ENCODE measurements at regions not wholly inside any gene's neighbourhood (a gene's known extent, or its start where the extent isn't known, plus 50 kb on each side); places are given as distances from the start of the nearest gene placed in this dataset.

DNA sequence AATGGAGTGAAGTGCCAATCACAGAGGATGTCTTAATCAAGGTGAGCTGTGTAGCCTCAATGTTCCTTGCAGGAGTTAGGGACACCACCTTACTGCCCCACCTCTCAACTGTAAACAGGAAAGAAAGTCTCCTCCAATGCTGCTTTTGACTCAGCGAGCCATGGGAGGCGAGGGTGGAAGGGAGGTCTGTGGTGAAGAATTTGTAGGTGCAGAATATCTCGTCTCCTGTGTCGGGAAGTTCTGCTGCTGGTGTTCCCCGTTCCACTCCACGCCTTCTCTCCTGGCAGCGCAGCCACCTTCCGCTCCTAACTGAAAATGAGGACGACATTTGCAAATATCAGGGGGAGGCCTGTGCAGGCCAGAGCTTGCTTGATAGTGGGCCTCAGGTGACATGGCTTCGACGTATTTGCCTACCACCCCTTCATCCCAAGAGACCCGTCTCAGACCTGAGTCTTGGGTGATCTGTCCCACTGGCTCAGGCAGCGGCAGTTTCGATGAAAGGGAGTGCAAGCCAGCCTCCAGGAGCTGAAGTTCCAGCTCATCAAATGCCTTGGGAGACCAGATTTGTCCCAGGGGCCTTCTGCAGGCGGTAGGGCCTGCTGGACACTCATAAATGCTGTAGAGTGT lies 368.3 kb upstream of the C1orf174 start:
- no peak for TF ChIP-seq CTCF (IDR thresholded peaks at IDR 0.05; ENCODE audit: extremely low read depth, insufficient read depth, missing control alignments)
- in situ Hi-C loops (cut with MboI; ENCODE audit: low pct_unique_long_range_greater_than_20kb, low sequenced_read_pairs, unreplicated experiment), result no loop called here
- DNase-seq (ENCODE audit: low spot score), result no peak

- in situ Hi-C loops (cut with MboI; ENCODE audit: low pct_unique_long_range_greater_than_20kb, low sequenced_read_pairs, unreplicated experiment), result no loop called here
- TF ChIP-seq CTCF (IDR thresholded peaks at IDR 0.05; ENCODE audit: extremely low read depth, insufficient read depth, missing control alignments), result no peak
- DNase-seq (ENCODE audit: low spot score), result no peak
Measured at GRCh38 chr1:4268889-4269284, 368.8 kb upstream of the C1orf174 start.

- TF ChIP-seq CTCF (IDR thresholded peaks at IDR 0.05; ENCODE audit: extremely low read depth, insufficient read depth, missing control alignments), result no peak
- no peak for DNase-seq (ENCODE audit: low spot score)
- in situ Hi-C loops (cut with MboI; ENCODE audit: low pct_unique_long_range_greater_than_20kb, low sequenced_read_pairs, unreplicated experiment), result no loop called here
Measured at GRCh38 chr1:4269330-4269729, 369.3 kb upstream of the C1orf174 start.

- no peak for DNase-seq (ENCODE audit: low spot score)
- TF ChIP-seq CTCF (IDR thresholded peaks at IDR 0.05; ENCODE audit: extremely low read depth, insufficient read depth, missing control alignments), result no peak
- in situ Hi-C loops (cut with MboI; ENCODE audit: low pct_unique_long_range_greater_than_20kb, low sequenced_read_pairs, unreplicated experiment), result no loop called here
Measured at GRCh38 chr1:4269952-4270570, 370.0 kb upstream of the C1orf174 start.

GRCh38 chr1:4270651-4271337 lies 370.7 kb upstream of the C1orf174 start:
- no peak for TF ChIP-seq CTCF (IDR thresholded peaks at IDR 0.05; ENCODE audit: extremely low read depth, insufficient read depth, missing control alignments)
- no peak for DNase-seq (ENCODE audit: low spot score)
- in situ Hi-C loops (cut with MboI; ENCODE audit: low pct_unique_long_range_greater_than_20kb, low sequenced_read_pairs, unreplicated experiment), result no loop called here

- in situ Hi-C loops (cut with MboI; ENCODE audit: low pct_unique_long_range_greater_than_20kb, low sequenced_read_pairs, unreplicated experiment), result no loop called here
- TF ChIP-seq CTCF (IDR thresholded peaks at IDR 0.05; ENCODE audit: extremely low read depth, insufficient read depth, missing control alignments), result no peak
- no peak for DNase-seq (ENCODE audit: low spot score)
Measured at GRCh38 chr1:4271338-4271998, 371.4 kb upstream of the C1orf174 start.
